D341Med (cell line): ENCODE measurements at regions not wholly inside any gene's neighbourhood (a gene's known extent, or its start where the extent isn't known, plus 50 kb on each side); places are given as distances from the start of the nearest gene placed in this dataset.
"Not testable (repeated sequence)": the region's sequence is repeated elsewhere in the genome, so short reads cannot be mapped to it uniquely, and the experiment has no call there.

ENCODE experiments used
- DNase-seq: peaks from one replicate; pipeline ENCODE4 v3.0.0; 2012; ENCODE audit warnings: low spot score

DNA sequence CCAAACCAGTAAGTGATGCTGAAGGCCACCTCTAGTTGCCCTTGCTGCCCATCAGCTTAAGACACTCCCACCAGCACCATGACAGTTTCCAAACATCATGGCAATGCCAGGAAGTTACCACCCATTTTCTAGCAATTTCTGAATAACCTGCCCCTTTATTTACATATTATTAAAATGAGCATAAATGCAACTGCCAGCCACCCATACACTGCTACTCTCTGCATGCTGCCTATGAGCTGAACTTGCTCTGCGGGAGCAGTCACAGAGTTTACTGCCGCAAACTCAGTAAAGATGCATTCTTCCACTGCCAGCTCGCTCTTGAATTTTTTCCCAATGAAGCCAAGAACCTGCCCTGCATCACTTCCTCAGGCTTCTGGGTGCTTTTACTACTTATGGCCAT, 212.6 kb downstream of the SH2D4B start:
- no peak for DNase-seq

DNA sequence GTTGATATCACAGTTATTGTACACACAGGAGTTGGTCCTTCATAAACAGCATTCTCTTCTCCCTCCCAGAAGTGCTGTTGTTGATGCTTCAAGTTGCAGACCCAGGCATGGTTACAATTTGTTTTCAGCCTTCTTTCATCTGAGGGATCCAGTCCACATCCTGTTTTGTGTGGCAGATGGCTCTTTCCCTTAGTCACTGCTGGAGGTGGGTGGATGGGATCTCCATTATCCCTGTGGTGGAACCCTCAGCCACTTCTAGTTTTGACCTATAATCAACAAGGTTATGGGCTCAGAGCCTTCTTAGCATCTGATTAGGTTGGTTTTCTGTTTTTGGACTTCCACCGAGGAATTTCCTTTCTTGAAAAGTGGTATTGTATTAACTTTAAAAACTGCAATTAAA, 214.2 kb downstream of the SH2D4B start:
- no peak for DNase-seq

DNA sequence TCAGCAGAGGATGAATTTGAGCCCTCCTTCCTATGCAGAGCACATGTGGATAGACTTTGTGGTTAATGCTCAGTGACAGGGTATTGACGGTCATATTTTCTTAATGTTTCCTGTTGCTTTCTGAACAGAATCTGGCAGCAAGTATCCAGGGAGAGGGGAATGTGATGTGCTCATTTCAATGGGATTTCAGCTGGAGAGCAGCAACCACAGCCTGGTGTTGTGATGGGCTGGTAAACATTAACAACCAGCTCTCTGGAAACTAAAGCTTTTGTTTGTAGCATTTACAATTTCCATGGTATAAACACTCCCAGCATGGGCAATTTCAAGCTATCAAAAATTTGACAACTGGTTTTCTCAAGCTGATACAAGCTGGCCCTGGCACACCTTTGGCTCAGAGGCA, 215.9 kb downstream of the SH2D4B start:
- DNase-seq = no peak

DNA sequence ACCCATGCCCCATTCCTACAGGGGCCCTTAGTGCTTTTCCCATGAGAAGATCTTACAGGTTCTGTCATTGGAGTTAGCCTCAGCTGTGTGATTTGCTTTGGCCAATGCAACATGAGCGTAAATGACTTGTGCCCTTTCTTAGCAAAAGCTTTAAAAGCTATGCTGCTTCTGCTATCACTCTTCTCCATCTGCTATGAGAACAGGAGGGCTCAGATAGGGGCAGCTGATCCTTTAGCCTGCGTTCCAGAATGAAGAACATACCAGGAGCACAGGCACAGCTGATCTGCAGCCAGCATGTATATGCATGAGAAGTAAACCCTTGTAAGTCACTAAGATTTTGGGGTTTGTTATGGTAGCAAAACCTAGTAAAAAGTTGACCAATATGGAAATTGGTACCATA, 218.2 kb downstream of the SH2D4B start:
- no peak for DNase-seq

DNA sequence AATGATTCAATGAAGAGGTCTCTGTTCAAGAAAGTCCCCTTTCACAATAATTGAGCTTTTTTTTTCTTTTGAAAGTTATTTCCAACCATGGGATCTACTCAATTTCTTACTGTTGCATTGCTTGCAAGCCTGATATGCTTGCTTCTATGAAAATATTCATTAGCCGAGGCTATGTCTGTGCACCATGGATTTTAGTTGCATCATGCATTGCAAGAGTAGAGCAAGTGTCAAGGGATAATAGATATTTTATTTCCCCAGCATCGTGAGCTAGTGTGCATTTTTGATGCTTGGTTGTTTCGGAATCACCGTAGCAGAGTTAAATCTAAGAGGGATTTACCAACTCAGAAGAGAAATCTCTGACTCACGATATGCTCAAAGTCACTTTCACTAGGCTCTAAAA, 222.0 kb downstream of the SH2D4B start:
- no peak for DNase-seq

DNA sequence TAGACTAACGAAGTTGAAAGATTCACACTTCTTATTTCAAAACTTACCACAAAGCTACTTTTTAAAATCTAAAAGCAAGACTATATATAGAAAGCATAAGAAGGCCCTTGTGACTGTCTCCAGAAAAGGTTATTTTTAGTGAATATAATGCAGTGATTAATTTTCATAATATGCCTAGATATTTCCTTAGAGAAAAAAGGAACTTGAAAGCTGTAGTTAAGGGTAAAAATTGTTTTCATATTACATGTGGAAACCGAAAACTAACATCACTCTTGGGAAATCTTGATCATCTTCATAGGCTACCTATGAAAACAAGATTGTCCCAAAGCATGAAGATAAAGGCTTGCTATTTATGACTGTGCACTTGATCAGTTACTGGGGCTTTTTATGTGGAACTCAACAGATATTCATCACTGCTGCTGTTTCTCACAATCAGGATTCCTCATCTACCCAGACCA, 223.2 kb downstream of the SH2D4B start:
- DNase-seq = no peak

DNA sequence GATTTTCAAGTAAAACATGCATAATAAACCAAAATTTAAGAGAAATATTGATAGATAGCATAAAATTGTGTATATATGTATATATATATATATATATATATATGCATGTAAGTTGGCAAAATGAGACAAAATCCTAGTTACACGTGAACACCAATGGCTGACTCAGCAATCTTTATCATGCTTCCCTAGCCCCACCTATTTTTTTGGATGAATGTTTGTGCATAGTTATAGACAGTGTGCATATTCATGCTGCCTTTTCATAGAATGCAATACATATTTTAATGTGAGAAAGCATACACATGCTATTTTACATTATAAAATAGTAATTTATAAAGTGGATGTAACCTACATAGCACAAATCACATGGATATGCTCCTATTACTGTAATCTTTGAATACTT, 230.3 kb downstream of the SH2D4B start:
- no peak for DNase-seq

DNA sequence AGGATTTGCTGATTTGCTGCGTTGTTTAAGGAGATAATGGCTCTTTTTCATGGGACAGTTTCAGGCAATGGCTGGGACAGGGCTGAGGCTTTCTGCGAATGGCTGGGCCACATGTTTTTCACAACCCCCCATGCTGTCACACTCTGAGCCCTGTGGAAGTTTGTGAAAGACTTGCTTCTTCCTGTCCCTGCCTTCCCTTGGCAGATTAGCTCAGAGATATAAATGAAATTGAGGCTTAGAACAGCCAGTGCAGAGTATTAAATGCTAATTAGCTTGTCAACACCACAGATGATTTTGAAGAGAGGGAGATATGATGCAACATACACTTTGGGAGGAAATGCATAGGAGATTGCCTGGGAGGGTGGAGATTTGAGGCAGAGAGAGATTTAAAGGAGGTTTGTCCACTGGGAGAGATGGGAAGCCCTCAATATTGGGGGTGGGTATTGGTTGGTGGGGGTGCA, 232.0 kb downstream of the SH2D4B start:
- DNase-seq = peak; percentile 53

DNA sequence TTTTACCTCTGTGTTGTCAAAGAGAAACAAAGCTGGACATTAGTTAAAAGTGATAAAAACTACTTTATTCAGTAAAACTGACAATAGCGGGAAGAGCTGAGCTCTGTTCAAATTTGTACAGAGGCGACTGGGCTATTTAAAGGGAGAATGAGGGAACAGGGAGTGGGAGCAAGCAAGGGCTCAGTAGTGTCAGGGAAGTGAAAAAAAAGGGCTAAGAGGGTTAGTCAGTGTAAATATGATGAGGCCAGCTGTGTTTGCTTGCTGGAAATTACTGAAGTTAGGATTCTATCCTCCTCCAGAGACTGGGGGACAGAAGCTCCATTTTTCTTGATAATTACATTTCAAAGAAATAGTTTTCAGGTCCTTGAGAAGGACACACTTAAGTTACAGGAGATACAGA, 232.5 kb downstream of the SH2D4B start:
- no peak for DNase-seq

DNA sequence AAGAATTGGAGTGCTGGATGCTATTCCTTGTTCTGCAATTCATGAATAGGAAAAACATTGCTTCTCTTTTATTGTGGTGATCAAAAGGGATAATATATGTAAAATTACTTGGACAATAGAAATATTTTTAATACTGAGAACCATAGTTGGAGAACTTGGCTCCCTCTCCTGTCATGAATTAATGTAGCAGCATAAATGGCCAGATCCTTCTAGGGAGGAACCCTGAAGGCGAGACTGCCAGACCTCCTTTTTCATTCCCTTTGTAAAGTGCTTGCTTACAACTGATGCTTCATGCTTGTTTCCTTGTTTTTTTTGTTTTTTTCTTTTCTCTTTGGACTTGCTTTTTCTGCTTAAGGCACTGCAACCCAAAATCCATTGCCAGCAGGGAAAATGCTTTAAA, 233.6 kb downstream of the SH2D4B start:
- no peak for DNase-seq

DNA sequence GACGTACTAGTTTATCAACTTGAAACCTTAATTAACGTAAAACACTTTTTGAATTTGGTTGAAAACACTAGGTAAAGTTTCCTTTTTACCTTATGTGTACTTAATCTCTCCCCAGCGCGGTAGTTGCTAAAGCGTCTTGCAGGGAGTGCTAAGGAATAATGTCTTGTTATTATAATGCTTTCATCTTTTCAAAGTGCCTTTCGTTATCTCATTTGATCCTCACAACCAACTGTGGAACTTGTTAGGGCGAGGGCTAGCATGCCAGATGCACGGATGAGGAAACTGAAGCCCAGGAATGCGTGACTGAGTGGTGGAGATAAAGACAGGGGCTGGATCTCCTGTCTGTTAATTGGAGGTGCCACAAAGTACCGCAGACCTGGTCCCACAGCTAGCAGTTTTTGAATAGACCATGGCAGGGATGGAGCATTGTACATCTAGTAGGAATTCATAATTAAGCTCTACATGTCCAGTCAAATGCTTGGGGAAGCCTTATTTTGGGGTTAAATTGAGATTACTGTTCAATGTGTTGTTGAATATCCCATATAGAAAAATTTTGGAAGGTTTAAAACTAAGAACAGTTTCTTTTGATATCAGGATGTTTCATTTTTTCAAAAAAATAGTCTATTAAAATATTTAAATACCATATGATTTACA, 234.3 kb downstream of the SH2D4B start:
- no peak for DNase-seq

DNA sequence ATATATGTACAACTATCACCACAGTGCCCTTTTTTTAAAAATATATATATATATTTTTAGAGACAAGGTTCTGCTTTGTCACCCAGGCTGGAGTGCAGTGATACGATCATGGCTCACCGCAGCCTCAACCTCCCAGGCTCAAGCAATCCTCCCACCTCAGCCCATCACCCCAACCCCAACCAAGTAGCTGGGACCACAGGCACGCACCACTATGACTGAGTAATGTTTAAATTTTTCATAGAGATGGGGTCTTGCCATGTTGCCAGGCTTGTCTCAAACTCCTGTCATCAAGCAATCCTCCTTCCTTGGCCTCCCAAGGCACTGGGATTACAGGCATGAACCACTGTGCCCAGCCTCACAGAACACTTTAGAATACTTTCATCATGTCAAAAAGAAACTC, 234.9 kb downstream of the SH2D4B start:
- no peak for DNase-seq

DNA sequence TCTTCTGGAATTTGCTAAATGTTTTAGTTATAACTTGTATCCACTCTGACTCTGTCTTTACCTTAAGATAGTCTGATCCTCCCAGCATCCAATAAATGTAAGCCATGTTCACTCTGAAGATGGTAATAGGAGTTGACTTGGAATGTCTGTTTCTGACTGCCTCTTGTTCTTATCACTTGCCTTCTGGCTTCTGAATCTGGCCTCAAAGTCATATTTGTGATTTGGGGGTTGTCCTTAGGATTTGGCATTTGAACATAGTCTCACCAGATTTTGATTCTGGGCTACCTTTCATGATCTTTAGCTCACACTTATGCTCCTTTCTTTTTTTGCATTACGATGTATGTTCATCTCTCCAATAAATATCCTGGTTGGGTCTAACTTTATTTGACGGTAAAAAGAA, 247.0 kb downstream of the SH2D4B start:
- DNase-seq = no peak

DNA sequence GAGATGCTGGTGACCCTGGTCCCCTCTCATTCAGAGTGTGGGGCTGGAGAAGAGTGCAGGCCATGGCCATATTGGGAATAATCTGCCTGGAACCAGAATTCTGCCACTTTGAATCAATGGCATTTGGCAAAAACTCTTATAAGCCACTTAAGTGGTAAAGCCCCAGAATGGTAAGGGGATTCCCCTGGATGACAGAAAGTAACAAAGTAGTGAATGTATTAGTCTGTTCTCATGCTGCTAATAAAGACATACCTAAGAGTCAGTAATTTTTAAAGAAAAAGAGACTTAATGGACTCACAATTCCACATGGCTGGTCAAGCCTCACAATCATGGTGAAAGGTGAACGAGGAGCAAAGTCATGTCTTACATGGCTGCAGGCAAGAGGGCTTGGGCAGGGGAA, 248.6 kb downstream of the SH2D4B start:
- DNase-seq = no peak

DNA sequence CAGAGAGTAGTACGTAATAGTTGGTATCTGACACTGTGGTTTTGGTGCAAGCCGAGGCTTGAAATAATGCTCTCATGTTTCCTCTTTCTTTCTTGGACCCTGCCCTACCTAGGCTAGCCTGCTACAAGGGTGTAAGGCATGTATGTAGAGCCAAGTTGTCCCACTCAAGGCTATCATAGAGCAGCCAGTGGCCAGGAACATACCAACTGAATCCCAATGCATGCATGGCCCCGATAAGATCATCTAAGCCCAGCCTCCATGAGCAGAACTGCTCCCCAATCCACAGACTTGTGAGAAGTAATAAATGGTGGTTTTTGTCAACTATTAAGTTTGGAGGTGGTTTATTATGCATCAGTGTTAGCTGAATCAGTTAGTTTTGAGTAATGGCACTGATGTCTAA, 250.2 kb downstream of the SH2D4B start:
- DNase-seq = no peak

DNA sequence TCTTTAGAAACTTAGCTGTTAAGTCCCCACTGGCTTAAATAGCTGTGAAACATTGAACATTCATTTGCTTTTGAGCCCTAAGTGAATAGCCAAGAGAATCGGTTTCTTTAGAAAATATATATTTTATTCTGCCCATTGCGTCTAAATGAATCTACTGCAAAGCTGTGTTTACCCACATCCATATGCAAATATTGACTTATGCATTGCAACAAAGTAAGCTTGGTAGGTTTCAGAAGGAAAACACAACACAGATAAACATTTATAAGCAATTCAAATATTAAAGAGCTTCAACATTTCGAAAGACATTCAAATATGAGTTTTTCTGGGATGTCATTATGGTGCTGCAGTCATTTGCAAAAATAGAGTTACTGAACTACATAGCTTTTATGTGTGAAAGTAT, 257.3 kb downstream of the SH2D4B start:
- DNase-seq = no peak

DNA sequence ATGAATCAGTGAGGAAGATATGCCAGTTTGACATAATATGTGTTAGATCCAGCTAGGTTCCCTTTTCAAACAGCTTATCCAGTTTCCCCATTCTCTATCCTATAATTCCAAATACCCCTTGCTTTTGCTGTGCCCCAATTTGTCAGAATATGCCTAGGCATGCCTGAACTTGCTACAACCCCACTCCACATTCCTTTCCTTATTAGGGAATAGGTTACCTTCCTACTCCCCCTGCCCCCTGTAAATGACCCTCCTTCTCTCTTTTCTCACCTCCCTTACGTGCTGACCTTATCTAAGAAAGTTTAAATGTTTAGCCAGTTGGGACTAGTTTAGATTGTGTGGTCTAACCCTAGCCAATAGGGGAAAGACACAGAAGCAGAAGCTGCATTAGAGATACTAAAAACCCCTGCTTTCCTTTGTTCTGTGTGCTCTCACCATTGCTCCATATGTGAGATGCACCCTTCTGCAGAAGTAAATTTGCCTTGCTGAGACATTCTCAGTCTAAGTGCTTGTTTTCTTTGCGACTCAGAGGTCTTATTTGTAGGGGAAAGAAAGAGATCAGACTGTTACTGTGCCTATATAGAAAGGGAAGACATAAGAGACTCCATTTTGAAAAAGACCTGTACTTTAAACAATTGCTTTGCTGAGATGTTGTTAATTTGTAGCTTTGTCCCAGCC, 267.8 kb downstream of the SH2D4B start:
- no peak for DNase-seq

DNA sequence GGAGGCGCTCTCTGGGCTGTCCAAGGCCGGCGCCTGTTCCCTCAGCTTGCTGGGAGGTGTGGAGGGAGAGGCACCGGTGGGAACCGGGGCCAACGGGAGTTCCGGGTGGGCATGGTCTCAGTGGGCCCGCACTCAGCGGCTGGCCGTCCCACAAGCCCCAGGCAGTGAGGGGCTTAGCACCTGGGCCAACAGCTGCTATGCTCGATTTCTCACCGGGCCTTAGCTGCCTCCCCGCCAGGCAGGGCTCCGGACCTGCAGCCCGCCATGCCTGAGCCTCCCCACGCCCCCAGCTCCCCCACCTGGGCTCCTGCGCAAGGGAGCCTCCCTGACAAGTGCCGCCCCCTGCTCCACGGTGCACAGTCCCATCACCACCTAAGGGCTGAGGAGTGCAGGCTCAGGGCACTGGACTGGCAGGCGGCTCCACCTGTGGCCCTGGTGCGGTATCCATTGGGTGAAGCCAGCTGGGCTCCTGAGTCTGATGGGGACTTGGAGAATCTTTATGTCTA, 276.5 kb downstream of the SH2D4B start:
- no peak for DNase-seq

DNA sequence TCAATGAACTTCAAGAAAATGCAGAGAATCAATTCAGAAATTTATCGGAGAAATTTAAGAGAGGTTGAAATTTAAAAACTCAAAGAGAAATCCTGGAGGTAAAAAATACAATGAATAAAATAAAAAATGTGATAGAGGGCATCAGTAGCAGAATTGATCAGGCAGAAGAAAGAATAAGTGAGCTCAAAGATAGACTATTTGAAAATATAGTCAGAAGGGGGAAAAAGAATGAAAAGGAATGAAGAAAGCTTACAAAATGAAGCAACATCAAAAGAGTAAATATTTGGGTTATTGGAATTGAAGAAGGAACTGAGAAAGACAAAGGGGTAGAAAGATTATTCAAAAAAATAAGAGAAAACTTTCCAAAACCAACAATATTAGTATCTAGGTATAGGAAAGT, 291.4 kb downstream of the SH2D4B start:
- no peak for DNase-seq

DNA sequence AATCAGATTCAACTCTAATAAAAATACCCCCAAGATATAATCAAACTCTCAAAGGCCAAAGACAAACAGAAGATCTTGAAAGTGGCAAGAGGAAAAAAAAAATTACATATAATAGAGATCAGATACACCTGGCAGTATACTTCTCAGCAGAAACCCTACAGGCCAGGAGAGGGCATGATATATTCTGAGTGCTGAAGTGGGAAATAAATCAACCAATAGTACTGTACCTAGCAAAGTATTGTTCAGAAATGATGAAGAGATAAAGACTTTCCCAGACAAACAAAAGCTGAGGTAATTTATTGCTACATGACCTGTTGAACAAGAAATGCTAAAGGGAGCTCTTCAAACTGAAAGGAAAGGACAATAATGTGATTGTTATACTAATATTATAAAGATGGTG, 291.9 kb downstream of the SH2D4B start:
- DNase-seq = no peak

DNA sequence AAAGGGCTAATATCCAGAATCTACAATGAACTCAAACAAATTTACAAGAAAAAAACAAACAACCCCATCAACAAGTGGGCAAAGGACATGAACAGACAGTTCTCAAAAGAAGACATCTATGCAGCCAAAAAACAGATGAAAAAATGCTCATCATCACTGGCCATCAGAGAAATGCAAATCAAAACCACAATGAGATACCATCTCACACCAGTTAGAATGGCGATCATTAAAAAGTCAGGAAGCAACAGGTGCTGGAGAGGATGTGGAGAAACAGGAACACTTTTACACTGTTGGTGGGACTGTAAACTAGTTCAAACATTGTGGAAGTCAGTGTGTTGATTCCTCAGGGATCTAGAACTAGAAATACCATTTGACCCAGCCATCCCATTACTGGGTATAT, 295.0 kb downstream of the SH2D4B start:
- DNase-seq = not testable (repeated sequence)

DNA sequence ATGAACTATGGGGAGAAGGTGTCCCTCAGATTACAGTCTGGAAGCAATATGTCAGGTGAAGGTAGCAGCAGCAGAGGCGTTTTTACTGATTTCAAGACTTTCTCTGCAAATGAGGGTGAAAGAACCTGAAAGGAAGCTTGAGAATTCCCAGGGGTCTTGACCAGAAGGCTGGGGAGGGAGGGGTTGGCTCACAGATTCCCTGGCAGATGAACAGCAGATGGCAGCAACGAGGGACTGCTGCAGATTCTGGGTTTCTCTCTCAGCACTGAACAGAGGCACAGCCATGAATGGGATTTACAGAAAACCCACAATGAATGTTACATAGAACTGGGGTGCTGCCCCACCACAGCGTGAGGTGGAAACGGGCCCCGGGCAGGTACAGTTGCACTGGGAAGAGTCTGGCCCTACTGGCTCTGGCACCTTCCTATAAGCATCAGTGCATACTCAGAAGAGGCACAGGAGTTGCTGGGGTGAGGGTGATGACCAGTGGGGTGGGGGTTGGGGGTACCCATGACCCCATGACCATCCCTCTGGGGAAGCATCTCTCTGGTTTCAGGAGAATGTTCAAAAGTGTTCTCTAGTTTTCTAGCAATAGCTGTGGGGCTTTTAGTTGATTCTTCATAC, 317.8 kb downstream of the SH2D4B start:
- DNase-seq = peak; percentile 68

DNA sequence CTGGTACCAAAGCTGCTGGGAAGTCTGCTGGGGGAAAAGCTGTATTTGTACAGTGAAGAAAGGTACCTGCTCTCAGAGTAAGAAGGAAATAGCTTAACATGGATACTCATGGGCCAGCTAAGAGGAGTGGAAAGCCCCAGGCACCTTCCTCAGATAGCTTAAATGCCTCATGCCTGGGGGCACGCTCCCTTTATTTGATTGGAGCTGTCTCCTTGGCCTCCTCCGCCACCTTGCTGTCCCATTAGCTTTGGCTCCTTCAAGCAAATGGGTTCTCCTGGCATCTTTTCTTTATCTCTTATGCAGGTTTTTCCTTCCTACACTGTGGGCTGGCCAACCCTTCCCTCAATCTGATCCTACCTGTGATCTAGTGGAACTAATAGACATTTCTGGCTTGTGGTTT, 318.5 kb downstream of the SH2D4B start:
- DNase-seq = no peak
